ENCODE measurements at regions not wholly inside any gene's neighbourhood (a gene's known extent, or its start where the extent isn't known, plus 50 kb on each side); places are given as distances from the start of the nearest gene placed in this dataset.

GRCh38 chr2:120562218-120563005 lies 173.3 kb upstream of the GLI2 start:
- Histone ChIP-seq H3K4ac (replicated peaks; ENCODE audit: insufficient read length, low read depth, low read length) (no peak overlapping the region), H3K27ac (ENCODE audit: low read depth, low read length) (no peak overlapping the region), H2BK5ac (ENCODE audit: low read depth, low read length) (no peak overlapping the region), H3K79me1 (ENCODE audit: low read depth, low read length) (no peaks in the 10 kb centered on the region), H2BK120ac (replicated peaks; ENCODE audit: low read depth, low read length) (no peak overlapping the region), H2BK20ac (ENCODE audit: low read length) (no peak overlapping the region), H3K14ac (ENCODE audit: insufficient read length) (no peak overlapping the region), H3K27me3 (replicated peaks in 1 of 4; ENCODE audit: control insufficient read depth in 3 of 4, extremely low read depth in 1 of 4, insufficient read depth in 3 of 4, low read length in 3 of 4) (peaks cover 0 to 6% (median 4%) of the 10 kb centered on the region in 4 experiments; a peak in 1 of 7 replicates), H3K18ac (ENCODE audit: extremely low read depth, low read length) (no peak overlapping the region), H4K20me1 (replicated peaks in 1 of 2; ENCODE audit: control insufficient read depth in 1 of 2, insufficient read depth in 2 of 2, low read length in 2 of 2) (peaks cover 2 to 3% of the 10 kb centered on the region in 2 experiments), H4K5ac (ENCODE audit: insufficient read length, low read depth, low read length) (no peak overlapping the region), H2AK5ac (ENCODE audit: low read depth, low read length) (no peak overlapping the region), H3K36me3 (ENCODE audit: control insufficient read depth in 2 of 4, insufficient read depth in 4 of 4, low read length in 3 of 4) (no peaks in the 10 kb centered on the region), H3K9me3 (ENCODE audit: insufficient read depth in 2 of 2, low read depth in 1 of 2, low read length in 1 of 2) (no peaks in the 10 kb centered on the region), H3K79me2 (ENCODE audit: control insufficient read depth in 1 of 2, insufficient read depth in 2 of 2, low read length in 2 of 2) (no peaks in the 10 kb centered on the region), H3K9ac (replicated peaks in 1 of 4; ENCODE audit: extremely low read depth in 1 of 4, low read depth in 3 of 4, low read length in 3 of 4) (no peak overlapping the region), H4K91ac (replicated peaks; ENCODE audit: insufficient read length, low read length) (no peak overlapping the region), H3K23me2 (ENCODE audit: low read depth, low read length) (no peaks in the 10 kb centered on the region), H3K4me3 (ENCODE audit: extremely low read depth in 1 of 4, insufficient read depth in 2 of 4, low read depth in 3 of 4, low read length in 4 of 4) (no peak overlapping the region), H2BK15ac (ENCODE audit: low read length) (no peak overlapping the region), H2AFZ (ENCODE audit: low read length) (no peak overlapping the region), H2BK12ac (ENCODE audit: low read depth, low read length) (no peak overlapping the region), H3K23ac (ENCODE audit: insufficient read length) (no peak overlapping the region), H3K4me1 (replicated peaks in 1 of 4; ENCODE audit: control insufficient read depth in 3 of 4, insufficient read depth in 4 of 4, low read length in 3 of 4) (peaks cover 0 to 4% (median 3%) of the 10 kb centered on the region in 4 experiments; a peak in 4 of 7 replicates), H3K4me2 (ENCODE audit: insufficient read depth in 1 of 2, low read depth in 2 of 2, low read length in 2 of 2) (no peak overlapping the region), H3K56ac (replicated peaks; ENCODE audit: insufficient read length, low read depth, low read length) (no peak overlapping the region), H4K8ac (ENCODE audit: extremely low read depth, insufficient read depth, low read length) (no peak overlapping the region)
- CTCF ChIA-PET (ENCODE audit: partially characterized antibody), result interaction anchor here (0.7 to 6.1 kb wide), 3 partner anchors 10 to 1164 kb away, joined by 3 to 38 read pairs (median 3); no protein-coding TSS in a partner anchor
- POLR2A ChIA-PET (ENCODE audit: partially characterized antibody), result interaction anchor here (1.1 kb wide), 1 partner anchor 8 kb away, joined by 4 read pairs; no protein-coding TSS in a partner anchor
- DNase-seq (ENCODE audit: low read depth in 1 of 2, low spot score in 2 of 2), result no peak
- 91% methylated on average over 18 of the region's 18 CpGs; no CpG with 5 or more reads in 1 of the 2 experiments for WGBS, 2 experiments (ENCODE audit: extremely low coverage in 1 of 2, insufficient coverage in 1 of 2, insufficient read length in 1 of 2, insufficient replicate concordance in 2 of 2, low coverage in 1 of 2, low lambda C conversion rate in 2 of 2, missing lambda C conversion rate in 1 of 2)
- FAIRE-seq, result no peak
- TF ChIP-seq PHF8 (conservative IDR thresholded peaks at IDR 0.05; ENCODE audit: low read depth, low read length) (no peak), EZH2 (IDR thresholded peaks at IDR 0.05; ENCODE audit: low read depth, low read length, severe bottlenecking) (no peak), POLR2A (IDR thresholded peaks at IDR 0.05; ENCODE audit: control extremely low read depth in 1 of 2, low read depth in 2 of 2, low read length in 2 of 2) (no peak), RFX5 (IDR thresholded peaks at IDR 0.05; ENCODE audit: borderline replicate concordance, low read depth, low read length) (no peak), SRF (IDR thresholded peaks at IDR 0.05; ENCODE audit: low read depth, low read length) (no peak), SAP30 (IDR thresholded peaks at IDR 0.05; ENCODE audit: insufficient read depth, insufficient replicate concordance, low read length) (no peak), TBP (IDR thresholded peaks at IDR 0.05; ENCODE audit: low read depth, low read length) (no peak), CEBPB (IDR thresholded peaks at IDR 0.05; ENCODE audit: low read depth, low read length) (no peak)
- TF ChIP-seq, protein P1, sequence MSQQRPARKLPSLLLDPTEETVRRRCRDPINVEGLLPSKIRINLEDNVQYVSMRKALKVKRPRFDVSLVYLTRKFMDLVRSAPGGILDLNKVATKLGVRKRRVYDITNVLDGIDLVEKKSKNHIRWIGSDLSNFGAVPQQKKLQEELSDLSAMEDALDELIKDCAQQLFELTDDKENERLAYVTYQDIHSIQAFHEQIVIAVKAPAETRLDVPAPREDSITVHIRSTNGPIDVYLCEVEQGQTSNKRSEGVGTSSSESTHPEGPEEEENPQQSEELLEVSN (IDR thresholded peaks at IDR 0.05), result no peak
